KMS-11 (cell line): ENCODE measurements at regions not wholly inside any gene's neighbourhood (a gene's known extent, or its start where the extent isn't known, plus 50 kb on each side); places are given as distances from the start of the nearest gene placed in this dataset.
"Not testable (repeated sequence)": the region's sequence is repeated elsewhere in the genome, so short reads cannot be mapped to it uniquely, and the experiment has no call there.

Experiments
- H2AFZ ChIP-seq: fragments of 200-600 bp; sonication (generic); 2 replicates; pipeline ENCODE4 v1.6.1; 2016; ENCODE audit warnings: antibody characterized with exemption, mixed run types, low read depth
- H3K27ac ChIP-seq: fragments of 200-600 bp; sonication (generic); 2 replicates; pipeline ENCODE4 v1.6.1; 2016; ENCODE audit warnings: mild to moderate bottlenecking, mixed run types
- H3K27me3 ChIP-seq: fragments of 200-600 bp; sonication (generic); 2 replicates; pipeline ENCODE4 v1.6.1; 2017; ENCODE audit warnings: mild to moderate bottlenecking, low read depth, mixed run types, moderate library complexity; ENCODE audit not compliant: insufficient read depth
- H3K36me3 ChIP-seq: fragments of 200-600 bp; sonication (generic); 2 replicates; pipeline ENCODE4 v1.6.1; 2017; ENCODE audit warnings: mild to moderate bottlenecking, mixed run types; ENCODE audit not compliant: insufficient read depth
- H3K4me1 ChIP-seq: fragments of 200-600 bp; sonication (generic); 2 replicates; pipeline ENCODE4 v1.6.1; 2016; ENCODE audit warnings: mild to moderate bottlenecking, low read depth, mixed run types; ENCODE audit not compliant: poor library complexity, severe bottlenecking
- H3K4me2 ChIP-seq: fragments of 200-600 bp; sonication (generic); 2 replicates; pipeline ENCODE4 v1.7.0; 2016; ENCODE audit warnings: mild to moderate bottlenecking, mixed run types
- H3K4me3 ChIP-seq: fragments of 200-600 bp; sonication (generic); IDR thresholded peaks from 2 replicates; pipeline ENCODE4 v1.6.1; 2017; ENCODE audit warnings: low read depth, low read length, mixed read lengths; ENCODE audit not compliant: insufficient read depth
- H3K79me2 ChIP-seq: fragments of 200-600 bp; sonication (generic); 2 replicates; pipeline ENCODE4 v1.6.1; 2016; ENCODE audit warnings: low read depth, mixed run types; ENCODE audit not compliant: insufficient read depth
- H3K9ac ChIP-seq: fragments of 200-600 bp; sonication (generic); 2 replicates; pipeline ENCODE4 v1.6.1; 2016; ENCODE audit warnings: mild to moderate bottlenecking, mixed run types
- H4K20me1 ChIP-seq: fragments of 200-600 bp; sonication (generic); 2 replicates; pipeline ENCODE4 v1.6.1; 2016; ENCODE audit warnings: mild to moderate bottlenecking, mixed run types; ENCODE audit not compliant: insufficient read depth
- CTCF ChIP-seq: fragments of 200-600 bp; sonication (generic); conservative IDR thresholded peaks from 2 replicates; pipeline ENCODE4 v1.6.1; 2017; ENCODE audit warnings: low read depth, mild to moderate bottlenecking, antibody characterized with exemption, low read length, moderate library complexity, mixed read lengths

- Histone ChIP-seq H3K27ac (no peak overlapping the region), H3K79me2 (no peaks in the 10 kb centered on the region), H3K4me3 (no peak overlapping the region), H3K9ac (no peak overlapping the region), H3K4me1 (peaks cover 12% of the 10 kb centered on the region), H4K20me1 (no peaks in the 10 kb centered on the region), H3K4me2 (no peak overlapping the region), H3K36me3 (no peaks in the 10 kb centered on the region), H3K27me3 (peaks cover 8% of the 10 kb centered on the region; the same call in 1 of the 2 replicates), H2AFZ (no peak overlapping the region)
- no peak for TF ChIP-seq CTCF
Measured at GRCh38 chr4:82282875-82283274, 90.9 kb downstream of the HNRNPD start.

- H2AFZ ChIP-seq, H3K4me2 ChIP-seq, H3K79me2 ChIP-seq, H3K27ac ChIP-seq, H3K4me3 ChIP-seq, H3K27me3 ChIP-seq, H3K36me3 ChIP-seq, H3K9ac ChIP-seq, H3K4me1 ChIP-seq, H4K20me1 ChIP-seq: not testable (repeated sequence)
Measured at GRCh38 chr4:82279550-82279949, 94.2 kb downstream of the HNRNPD start.

- no peaks in the 10 kb centered on the region for H3K27me3 ChIP-seq
- H4K20me1 ChIP-seq, result no peaks in the 10 kb centered on the region
- H3K27ac ChIP-seq, result no peak overlapping the region
- no peak overlapping the region for H3K9ac ChIP-seq
- H3K79me2 ChIP-seq, result no peaks in the 10 kb centered on the region
- H2AFZ ChIP-seq, result no peak overlapping the region
- no peak overlapping the region for H3K4me3 ChIP-seq
- no peak overlapping the region for H3K4me2 ChIP-seq
- H3K4me1 ChIP-seq, result no peaks in the 10 kb centered on the region
- no peak for TF ChIP-seq CTCF
- H3K36me3 ChIP-seq, result no peaks in the 10 kb centered on the region
Measured at GRCh38 chr4:82276332-82276640, 97.5 kb downstream of the HNRNPD start.

GRCh38 chr4:82275431-82276331 is 98.1 kb downstream of the HNRNPD start:
- Histone ChIP-seq H3K27me3 (no peaks in the 10 kb centered on the region), H3K79me2 (no peaks in the 10 kb centered on the region), H2AFZ (no peak overlapping the region), H3K4me1 (no peaks in the 10 kb centered on the region), H3K27ac (no peak overlapping the region), H4K20me1 (no peaks in the 10 kb centered on the region), H3K4me3 (no peak overlapping the region), H3K9ac (no peak overlapping the region), H3K36me3 (no peaks in the 10 kb centered on the region), H3K4me2 (no peak overlapping the region)
- TF ChIP-seq CTCF, result no peak

- H3K4me3 ChIP-seq, H3K9ac ChIP-seq, H4K20me1 ChIP-seq, H3K4me2 ChIP-seq, H3K4me1 ChIP-seq, H3K27ac ChIP-seq, H3K27me3 ChIP-seq, H3K79me2 ChIP-seq, H3K36me3 ChIP-seq, H2AFZ ChIP-seq: not testable (repeated sequence)
Measured at GRCh38 chr4:82274700-82275099, 99.1 kb downstream of the HNRNPD start.

GRCh38 chr4:82272523-82272922 is 101.3 kb downstream of the HNRNPD start:
- H2AFZ ChIP-seq, H4K20me1 ChIP-seq, H3K36me3 ChIP-seq, H3K27me3 ChIP-seq, H3K79me2 ChIP-seq, H3K4me1 ChIP-seq, H3K9ac ChIP-seq, H3K4me3 ChIP-seq, H3K27ac ChIP-seq, H3K4me2 ChIP-seq: not testable (repeated sequence)

GRCh38 chr4:82271915-82272480 is 101.8 kb downstream of the HNRNPD start:
- not testable (repeated sequence) for H3K36me3 ChIP-seq, H3K27me3 ChIP-seq, H3K4me1 ChIP-seq, H3K9ac ChIP-seq, H4K20me1 ChIP-seq, H3K4me3 ChIP-seq, H3K79me2 ChIP-seq, H3K27ac ChIP-seq, H2AFZ ChIP-seq, H3K4me2 ChIP-seq
